SHP77 (cell line): ENCODE measurements at regions not wholly inside any gene's neighbourhood (a gene's known extent, or its start where the extent isn't known, plus 50 kb on each side); places are given as distances from the start of the nearest gene placed in this dataset.
A peak's percentile ranks its signal among the peaks of the same experiment; 100 is the strongest.
"Not testable (repeated sequence)": the region's sequence is repeated elsewhere in the genome, so short reads cannot be mapped to it uniquely, and the experiment has no call there.

Experiments used
- DNase-seq, 2 experiments: peaks; one replicate each; lab custom pipeline; 2025; lab: John Stamatoyannopoulos, UW

- no peak for DNase-seq
Observed at GRCh38 chr2:240191001-240191400, 50.5 kb upstream of the OTOS start.

- DNase-seq, result no peak
Observed at GRCh38 chr2:240192661-240193060, 52.2 kb upstream of the OTOS start.

GRCh38 chr2:240194341-240194762, 53.9 kb upstream of the OTOS start:
- DNase-seq, result not testable (repeated sequence)

GRCh38 chr2:240195316-240195861, 54.9 kb upstream of the OTOS start:
- no peak for DNase-seq

GRCh38 chr2:240196716-240197461, 56.4 kb upstream of the OTOS start:
- DNase-seq, result no peak

GRCh38 chr2:240197462-240198139, 57.1 kb upstream of the OTOS start:
- DNase-seq, result no peak

GRCh38 chr2:240198226-240198625, 57.8 kb upstream of the OTOS start:
- no peak for DNase-seq

GRCh38 chr2:240199133-240199870, 58.8 kb upstream of the OTOS start:
- no peak for DNase-seq

- DNase-seq, result no peak
Observed at GRCh38 chr2:240200230-240201051, 60.0 kb upstream of the OTOS start.

GRCh38 chr2:240201866-240202265, 61.4 kb upstream of the OTOS start:
- no peak for DNase-seq

GRCh38 chr2:240202586-240202985, 62.1 kb upstream of the OTOS start:
- DNase-seq, result no peak

GRCh38 chr2:240203031-240203787, 62.8 kb upstream of the OTOS start:
- DNase-seq, result no peak

GRCh38 chr2:240203788-240204270, 63.4 kb upstream of the OTOS start:
- no peak for DNase-seq

GRCh38 chr2:240204431-240205276, 64.2 kb upstream of the OTOS start:
- no peak for DNase-seq

GRCh38 chr2:240205348-240205747, 64.9 kb upstream of the OTOS start:
- peak in 1 of 2 experiments; percentile 5 for DNase-seq

- DNase-seq, result no peak
Observed at GRCh38 chr2:240205772-240206171, 65.3 kb upstream of the OTOS start.

- DNase-seq, result no peak
Observed at GRCh38 chr2:240206630-240207029, 66.2 kb upstream of the OTOS start.

GRCh38 chr2:240207661-240208060, 67.2 kb upstream of the OTOS start:
- no peak for DNase-seq

- DNase-seq, result no peak
Observed at GRCh38 chr2:240208096-240208495, 67.6 kb upstream of the OTOS start.
